ENCODE measurements at regions not wholly inside any gene's neighbourhood (a gene's known extent, or its start where the extent isn't known, plus 50 kb on each side); places are given as distances from the start of the nearest gene placed in this dataset.

- no peak for DNase-seq
These were observed 199.3 kb upstream of the CA10 start for GRCh38 chr17:52357854-52358253.

- DNase-seq = no peak
These were observed 178.3 kb upstream of the CA10 start for GRCh38 chr17:52336796-52337195.

- no peak for DNase-seq
These were observed 147.8 kb upstream of the CA10 start for GRCh38 chr17:52306314-52306713.

- DNase-seq = no peak
These were observed 140.4 kb upstream of the CA10 start for GRCh38 chr17:52298881-52299280.

GRCh38 chr17:52297230-52298010, 138.9 kb upstream of the CA10 start:
- no peak for DNase-seq

- no peak for DNase-seq
These were observed 135.8 kb upstream of the CA10 start for GRCh38 chr17:52294301-52294700.

- DNase-seq = no peak
These were observed 129.1 kb upstream of the CA10 start for GRCh38 chr17:52287611-52288010.

- no peak for DNase-seq
These were observed 125.4 kb upstream of the CA10 start for GRCh38 chr17:52283872-52284271.

- no peak for DNase-seq
These were observed 118.0 kb upstream of the CA10 start for GRCh38 chr17:52276381-52277008.

GRCh38 chr17:52271781-52272180, 113.3 kb upstream of the CA10 start:
- no peak for DNase-seq

GRCh38 chr17:52255347-52255746, 96.8 kb upstream of the CA10 start:
- no peak for DNase-seq

GRCh38 chr17:52244689-52245088, 86.2 kb upstream of the CA10 start:
- no peak for DNase-seq

- no peak for DNase-seq
These were observed 83.8 kb upstream of the CA10 start for GRCh38 chr17:52242268-52242667.

GRCh38 chr17:52237151-52237550, 78.6 kb upstream of the CA10 start:
- DNase-seq = no peak

GRCh38 chr17:52235516-52235915, 77.0 kb upstream of the CA10 start:
- DNase-seq = no peak

- no peak for DNase-seq
These were observed 75.1 kb upstream of the CA10 start for GRCh38 chr17:52233632-52234031.

GRCh38 chr17:52233176-52233575, 74.7 kb upstream of the CA10 start:
- no peak for DNase-seq

- no peak for DNase-seq
These were observed 70.3 kb upstream of the CA10 start for GRCh38 chr17:52228823-52229222.

- DNase-seq = no peak
These were observed 69.4 kb upstream of the CA10 start for GRCh38 chr17:52227926-52228325.

GRCh38 chr17:52213451-52213850, 54.9 kb upstream of the CA10 start:
- no peak for DNase-seq

GRCh38 chr17:52212851-52213250, 54.3 kb upstream of the CA10 start:
- no peak for DNase-seq

GRCh38 chr17:52209507-52209906, 51.0 kb upstream of the CA10 start:
- DNase-seq = no peak

Data from CD4-positive, alpha-beta T cell treated with Interleukin-1 beta for 1 hour (primary cell).